HFF-Myc (cell line): ENCODE measurements at regions not wholly inside any gene's neighbourhood (a gene's known extent, or its start where the extent isn't known, plus 50 kb on each side); places are given as distances from the start of the nearest gene placed in this dataset.

ENCODE experiments used
- DNase-seq: peaks from one replicate; pipeline ENCODE4 v3.0.0-alpha.2; 2011; ENCODE audit warnings: low read depth; ENCODE audit errors: extremely low read depth
- H3K4me3 ChIP-seq: replicated peaks from 2 replicates; pipeline ENCODE4 v1.5.1; 2011; ENCODE audit warnings: low read depth, mild to moderate bottlenecking, control low read depth, low read length
- CTCF ChIP-seq: IDR thresholded peaks from 2 replicates; pipeline ENCODE4 v1.5.1; 2012; ENCODE audit warnings: mild to moderate bottlenecking, low read depth, low read length, control low read depth; ENCODE audit errors: missing control alignments

DNA sequence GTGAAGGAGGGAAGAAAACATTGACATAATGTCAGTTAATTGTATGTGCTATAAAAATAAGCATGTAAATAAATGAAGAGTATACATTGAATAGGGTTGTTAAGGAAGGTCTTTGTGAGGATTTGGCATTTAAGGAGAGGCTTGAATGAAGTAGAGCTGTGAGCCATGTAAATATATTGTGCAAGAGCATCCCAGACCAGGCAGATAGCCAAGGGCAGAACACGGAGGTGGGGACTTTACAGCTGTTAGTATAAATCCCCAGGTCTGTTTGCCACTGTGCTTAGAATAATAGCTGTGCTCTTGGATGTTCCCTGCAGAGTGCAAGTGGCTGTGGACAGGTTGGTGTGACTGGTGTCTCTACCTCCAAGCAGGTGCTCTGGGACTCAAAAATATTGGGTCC, 211.7 kb downstream of the LRRC70 start:
- no peak for TF ChIP-seq CTCF
- no peak overlapping the region for H3K4me3 ChIP-seq
- DNase-seq, result no peak

DNA sequence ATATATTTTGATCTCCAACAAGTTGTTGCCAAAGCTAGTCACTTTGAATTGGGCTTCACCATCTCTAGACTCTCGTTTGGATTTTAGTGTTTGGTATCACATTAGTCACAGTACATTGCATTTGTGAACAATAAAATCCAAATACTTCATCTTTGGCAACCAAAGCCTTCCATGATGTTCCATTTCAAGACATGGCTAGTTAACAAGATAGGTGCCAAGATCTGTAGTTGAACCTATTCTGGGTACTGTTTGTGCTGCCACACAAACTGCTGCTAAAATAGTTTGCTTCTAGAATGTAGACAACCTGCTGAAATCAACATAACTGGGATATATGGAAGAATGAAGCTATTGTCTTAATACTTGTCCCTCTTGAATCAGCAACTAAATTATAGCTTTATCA, 207.5 kb downstream of the LRRC70 start:
- no peak for TF ChIP-seq CTCF
- H3K4me3 ChIP-seq, result no peak overlapping the region
- DNase-seq, result no peak

DNA sequence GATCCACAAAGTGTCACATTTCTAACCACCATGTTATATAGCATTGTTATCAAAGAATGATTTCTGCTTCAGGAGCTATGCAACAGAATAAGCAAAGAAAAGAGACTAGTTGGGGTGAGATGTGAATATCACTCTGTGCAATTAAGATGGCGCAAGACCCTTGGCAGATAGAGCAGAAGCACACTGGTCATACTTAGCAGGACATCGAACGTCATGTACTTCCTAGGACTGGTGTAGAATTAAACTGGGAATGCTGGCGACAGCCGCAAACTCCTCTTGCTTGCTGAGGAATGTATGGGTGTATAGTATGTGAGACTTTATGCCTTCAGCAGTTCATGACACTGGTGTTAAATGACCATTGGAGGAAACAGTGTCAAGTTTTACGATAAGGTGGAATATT, 207.0 kb downstream of the LRRC70 start:
- no peak overlapping the region for H3K4me3 ChIP-seq
- DNase-seq, result no peak
- TF ChIP-seq CTCF, result no peak

DNA sequence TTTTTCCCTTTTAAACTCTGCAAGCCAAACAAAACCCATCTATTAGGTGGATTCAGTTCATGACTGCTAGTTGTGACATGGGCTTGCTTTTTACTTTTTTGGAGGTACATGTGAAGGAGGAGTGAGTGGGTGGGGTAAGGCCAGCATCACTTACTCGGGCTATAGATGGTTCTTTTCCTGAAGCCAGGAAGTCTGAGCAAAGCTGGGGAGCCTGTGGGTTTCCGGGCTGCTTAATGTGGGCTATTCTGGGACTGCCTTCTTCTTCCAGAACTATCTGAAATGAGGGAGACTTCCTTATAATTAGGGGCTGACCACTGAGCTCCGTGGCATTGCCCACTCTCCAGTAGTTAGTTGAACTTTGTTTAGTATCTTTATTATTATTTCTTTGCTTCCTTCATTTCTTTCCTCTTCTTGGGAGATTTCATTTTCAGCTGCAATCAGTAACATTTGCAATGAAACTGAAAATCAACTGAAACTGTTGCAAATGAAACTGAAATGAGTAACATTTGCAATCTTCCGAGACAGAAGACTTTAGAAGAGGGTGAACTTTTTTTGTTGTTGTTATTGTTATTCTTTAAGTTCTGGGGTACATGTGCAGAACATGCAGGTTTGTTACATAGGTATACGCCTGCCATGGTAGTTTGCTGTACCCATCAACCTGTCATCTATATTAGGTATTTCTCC, 204.9 kb downstream of the LRRC70 start:
- no peak overlapping the region for H3K4me3 ChIP-seq
- no peak for DNase-seq
- TF ChIP-seq CTCF, result no peak

DNA sequence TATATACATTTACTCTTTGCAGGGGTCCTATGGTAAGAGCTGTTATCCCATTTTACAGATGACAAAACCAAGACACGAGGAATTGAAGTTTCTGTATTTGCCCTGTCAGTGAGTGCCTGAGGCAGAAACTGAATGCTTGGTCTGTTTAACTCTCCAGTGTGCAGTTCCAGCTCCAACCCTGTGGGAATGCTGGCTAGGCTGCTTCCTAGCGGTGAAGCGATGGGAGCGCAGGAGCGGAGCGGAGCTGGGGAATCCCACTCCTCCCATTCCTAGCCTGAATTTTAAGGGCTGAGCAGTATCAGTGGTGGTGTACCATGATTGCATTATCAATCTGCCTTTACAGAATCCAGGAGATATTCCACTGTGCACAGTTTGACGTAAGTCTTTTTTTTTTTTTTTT, 202.3 kb downstream of the LRRC70 start:
- no peak overlapping the region for H3K4me3 ChIP-seq
- no peak for TF ChIP-seq CTCF
- no peak for DNase-seq

DNA sequence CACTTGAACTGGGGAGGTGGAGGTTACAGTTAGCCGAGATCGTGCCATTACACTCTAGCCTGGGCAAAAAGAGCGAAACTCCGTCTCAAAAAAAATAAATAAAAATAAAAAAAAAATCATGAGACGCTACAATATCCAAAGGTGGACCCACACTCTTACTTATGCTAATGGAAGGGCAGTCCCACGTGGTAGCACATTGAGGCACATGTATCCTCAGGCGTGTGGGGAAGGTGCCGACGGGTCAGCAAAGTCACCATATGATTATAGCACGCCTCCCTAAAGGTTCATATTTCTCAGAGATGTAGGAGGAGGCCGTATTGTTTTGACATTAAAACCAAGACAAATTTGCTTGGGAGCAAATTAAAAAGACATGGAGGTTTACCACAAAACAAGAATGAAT, 201.6 kb downstream of the LRRC70 start:
- DNase-seq, result no peak
- no peak for TF ChIP-seq CTCF
- no peak overlapping the region for H3K4me3 ChIP-seq

- peak; percentile 44 for DNase-seq
- TF ChIP-seq CTCF, result peak; percentile 69
- H3K4me3 ChIP-seq, result no peak overlapping the region
Observed at GRCh38 chr5:62779010-62779422, 200.4 kb downstream of the LRRC70 start.
